Stimulated activated CD4-positive, alpha-beta T cell treated with anti-CD3 and anti-CD28 coated beads, Interleukin-1b, Interleukin-23, amount 100 ng/mL, for 48 hours (primary cell): ENCODE measurements at regions not wholly inside any gene's neighbourhood (a gene's known extent, or its start where the extent isn't known, plus 50 kb on each side); places are given as distances from the start of the nearest gene placed in this dataset.

Experiments used
- DNase-seq: peaks from one replicate; pipeline ENCODE4 v3.0.0-alpha.2; 2020

DNA sequence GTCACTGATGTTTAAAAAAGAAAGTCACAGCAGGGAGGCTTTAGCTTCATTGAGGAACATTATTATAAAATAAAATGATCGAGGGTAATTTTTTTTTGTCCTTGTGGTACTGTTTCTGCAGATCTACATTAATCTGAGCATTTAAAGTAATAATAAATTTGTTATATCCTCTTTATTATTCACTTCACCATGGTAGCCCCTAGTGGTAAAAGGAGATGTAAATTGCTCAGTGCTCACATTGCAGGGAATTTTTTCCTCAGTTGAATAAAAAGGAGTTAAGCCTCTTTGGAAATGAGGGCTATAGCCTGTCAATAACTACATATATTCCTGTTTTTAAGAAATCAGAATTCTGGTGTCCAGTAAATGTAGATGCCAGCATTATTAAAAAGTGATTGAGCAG is 99.7 kb upstream of the VPREB1 start:
- no peak for DNase-seq

- no peak for DNase-seq
Measured at GRCh38 chr22:22143448-22143847, 101.1 kb upstream of the VPREB1 start.

DNA sequence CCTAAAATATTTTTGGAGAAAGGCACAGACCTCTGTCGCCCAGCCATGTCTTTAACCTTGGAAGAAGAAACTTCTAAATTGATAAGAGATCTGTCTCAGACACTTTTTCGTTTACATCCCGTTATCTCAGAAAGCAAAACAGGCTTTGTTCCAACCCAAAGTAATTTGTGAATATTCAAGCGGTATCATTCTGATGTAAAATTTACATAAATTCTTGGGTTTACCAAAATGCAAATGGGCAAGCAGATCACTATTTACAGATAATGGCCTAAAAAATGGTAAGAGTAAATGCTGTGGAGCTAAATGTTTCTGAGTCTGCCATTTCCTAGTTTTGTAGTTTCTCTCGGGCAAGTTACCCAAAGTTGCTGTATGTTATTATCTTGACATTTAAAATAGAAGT is 101.9 kb upstream of the VPREB1 start:
- DNase-seq = no peak

DNA sequence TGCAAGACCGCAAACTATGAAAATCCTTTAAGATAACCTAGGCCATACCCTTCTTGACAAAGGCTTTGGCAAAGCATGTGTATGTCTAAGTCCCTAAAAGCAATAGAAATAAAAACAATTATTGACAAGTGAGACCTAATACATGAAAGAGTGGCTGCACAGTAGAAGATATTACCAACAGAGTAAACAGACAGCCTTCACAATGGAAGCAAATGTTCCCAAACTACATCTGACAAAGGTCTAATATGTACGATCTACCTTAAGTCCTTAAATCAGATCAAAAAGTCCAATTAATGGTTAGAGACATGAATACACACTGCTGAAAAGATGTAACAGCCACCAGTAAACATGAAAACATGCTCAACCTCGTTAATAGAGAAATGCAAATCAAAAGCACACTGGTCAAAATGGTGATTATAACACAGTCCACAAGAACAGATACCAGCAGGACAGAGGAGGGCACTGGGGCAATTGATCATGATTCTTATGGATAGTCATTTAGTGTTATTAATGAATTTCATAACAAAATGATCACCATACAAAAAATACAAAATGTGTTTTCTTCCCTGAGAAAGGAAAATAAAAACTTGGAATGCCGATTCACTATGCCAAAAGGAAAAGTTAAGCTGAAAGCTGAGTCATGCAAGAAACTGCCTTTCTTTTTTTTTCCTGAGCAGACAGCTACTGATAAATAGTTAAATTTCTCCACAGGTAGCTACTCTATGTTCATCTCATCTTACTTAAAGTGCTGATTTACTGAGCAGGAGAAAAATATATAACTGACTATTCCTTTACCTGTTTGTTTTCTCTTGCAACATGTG is 102.6 kb upstream of the VPREB1 start:
- no peak for DNase-seq

DNA sequence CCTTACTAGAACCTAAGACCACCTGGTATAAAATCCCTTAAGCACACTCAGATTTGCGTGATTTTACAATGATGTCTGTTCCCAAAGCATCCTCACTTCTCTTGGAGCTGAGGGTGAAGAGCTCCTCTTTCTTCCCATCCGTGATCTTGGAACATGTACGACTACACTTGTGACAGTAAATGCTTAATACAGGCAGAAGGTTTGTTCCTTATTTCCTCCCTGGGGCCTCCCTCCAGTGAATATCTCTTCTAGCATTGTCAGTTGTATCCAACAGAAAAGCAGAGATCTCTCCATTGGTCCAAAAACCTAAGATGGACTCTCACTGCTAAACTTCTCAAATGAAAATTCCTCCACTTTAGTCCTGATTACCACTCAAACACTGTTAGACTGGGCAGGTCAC is 103.6 kb upstream of the VPREB1 start:
- no peak for DNase-seq

DNA sequence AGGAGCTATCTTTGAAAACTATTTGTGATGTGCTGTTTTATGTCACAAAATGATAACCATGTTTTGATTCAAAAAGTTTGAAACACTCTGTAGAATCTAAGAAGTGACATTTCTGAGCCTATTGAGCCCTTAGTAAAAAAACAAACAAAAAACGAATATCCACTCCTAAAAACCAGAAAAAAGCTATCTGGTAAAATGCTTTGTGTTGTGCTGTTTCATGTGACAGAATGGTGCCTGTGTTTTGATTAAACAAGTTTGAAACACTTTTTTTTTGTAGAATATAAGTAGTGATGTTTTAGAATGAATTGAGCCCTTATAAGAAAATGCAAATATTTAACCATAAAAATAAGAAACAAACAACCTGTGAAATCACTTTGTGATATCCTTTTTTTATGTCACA is 105.2 kb upstream of the VPREB1 start:
- DNase-seq = no peak

- no peak for DNase-seq
Measured at GRCh38 chr22:22138915-22139314, 105.7 kb upstream of the VPREB1 start.

DNA sequence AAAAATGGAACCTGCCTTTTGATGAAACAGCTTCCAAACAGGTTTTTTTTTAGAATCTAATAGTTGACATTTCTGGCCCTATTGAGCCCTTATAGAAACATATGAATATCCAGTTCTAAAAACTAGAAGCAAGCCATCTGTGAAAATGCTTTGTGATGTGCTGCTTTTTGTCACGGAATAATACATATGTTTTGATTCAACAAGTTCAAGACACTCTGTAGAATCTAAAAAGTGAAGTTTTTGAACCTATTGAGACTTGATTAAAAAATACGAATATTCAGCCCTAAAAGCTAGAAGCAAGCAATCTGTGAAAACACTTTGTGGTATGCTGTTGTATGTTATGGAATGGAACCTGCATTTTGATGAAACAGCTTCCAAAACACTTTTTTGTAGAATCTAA is 106.7 kb upstream of the VPREB1 start:
- DNase-seq = no peak

GRCh38 chr22:22133910-22134309 is 110.7 kb upstream of the VPREB1 start:
- DNase-seq = no peak

GRCh38 chr22:22130953-22131608 is 113.5 kb upstream of the VPREB1 start:
- no peak for DNase-seq

GRCh38 chr22:22129387-22129786 is 115.2 kb upstream of the VPREB1 start:
- DNase-seq = no peak

DNA sequence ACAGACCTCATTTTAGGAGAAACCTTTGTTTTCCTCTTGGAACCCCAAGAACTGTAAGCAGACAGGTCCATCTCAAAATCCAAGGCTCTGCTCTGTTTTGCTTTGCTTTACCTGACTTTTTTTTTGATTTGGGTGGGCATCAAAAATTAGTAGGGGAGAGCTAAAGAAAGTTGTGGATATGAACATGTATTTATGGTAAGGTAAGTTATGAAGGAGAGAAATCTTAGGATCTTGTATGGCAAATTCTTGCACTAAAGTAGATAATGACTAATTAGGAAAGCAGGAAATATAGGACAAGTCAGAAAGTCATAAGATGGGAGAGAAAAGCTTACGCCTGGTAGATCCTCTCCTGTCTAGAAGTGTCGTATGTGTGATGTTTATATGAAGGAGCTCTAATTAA is 116.1 kb upstream of the VPREB1 start:
- DNase-seq = no peak

DNA sequence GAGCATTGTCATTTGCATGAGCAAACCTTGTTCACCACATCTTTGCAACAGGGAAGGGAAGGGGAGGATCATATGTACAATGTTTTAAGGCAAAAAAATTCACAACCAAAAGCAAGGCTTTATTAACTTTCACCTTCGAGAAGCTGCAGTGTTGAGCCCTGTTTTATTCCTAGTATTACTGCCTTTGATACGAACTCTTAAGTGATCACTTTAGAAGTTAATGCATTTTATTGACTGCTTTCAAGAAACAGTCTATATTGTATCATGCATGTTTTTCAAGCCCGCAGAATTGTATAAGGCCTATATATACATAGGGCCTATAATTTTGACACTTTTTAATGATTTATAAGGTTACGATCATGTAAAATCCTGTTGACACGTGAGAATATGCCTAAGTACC is 117.5 kb upstream of the VPREB1 start:
- DNase-seq = no peak

DNA sequence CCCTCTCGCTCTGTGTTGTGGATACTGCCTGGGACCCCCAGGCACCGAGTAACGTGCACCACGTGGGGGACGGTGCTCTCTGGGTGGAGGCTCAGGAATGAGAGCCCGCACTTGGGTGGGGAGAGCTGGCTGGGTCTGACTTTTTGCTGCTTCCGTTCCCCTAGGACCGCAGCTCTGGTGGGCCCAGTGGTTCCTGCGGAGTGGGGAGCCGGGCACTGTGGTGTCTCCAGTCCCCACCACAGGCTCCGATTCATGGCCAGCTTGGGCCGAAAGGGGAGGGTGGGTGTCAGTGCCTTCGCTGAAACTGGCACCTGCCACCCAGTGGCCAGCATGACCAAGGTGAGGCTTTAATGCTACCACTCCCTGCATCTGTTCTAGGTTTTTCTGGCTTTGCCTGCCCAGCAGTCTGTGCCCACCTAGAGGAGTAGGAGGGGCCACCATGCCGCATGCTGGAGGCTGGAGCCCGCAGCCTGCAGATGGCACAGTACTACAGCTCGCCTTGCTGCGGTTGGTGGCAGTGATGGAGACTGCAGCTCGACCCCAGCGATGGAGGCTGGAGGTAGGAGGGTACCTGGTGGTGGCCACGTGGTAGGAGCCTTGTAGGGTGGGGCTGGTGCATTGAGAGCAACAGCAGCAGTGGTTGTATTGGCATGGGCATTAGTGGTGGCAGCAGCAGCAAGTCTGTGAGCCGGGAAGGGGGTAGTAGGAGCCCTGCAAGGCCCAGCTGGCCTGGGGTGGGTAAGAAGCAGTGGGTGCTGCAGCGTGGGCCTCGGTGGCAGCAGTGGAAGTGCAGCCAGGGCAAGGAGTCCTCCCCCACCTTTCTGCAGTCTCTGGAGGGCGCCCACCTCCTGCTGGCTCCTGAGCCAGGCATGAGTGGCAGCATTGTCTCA is 118.8 kb upstream of the VPREB1 start:
- no peak for DNase-seq

GRCh38 chr22:22125028-22125578 is 119.5 kb upstream of the VPREB1 start:
- DNase-seq = no peak

DNA sequence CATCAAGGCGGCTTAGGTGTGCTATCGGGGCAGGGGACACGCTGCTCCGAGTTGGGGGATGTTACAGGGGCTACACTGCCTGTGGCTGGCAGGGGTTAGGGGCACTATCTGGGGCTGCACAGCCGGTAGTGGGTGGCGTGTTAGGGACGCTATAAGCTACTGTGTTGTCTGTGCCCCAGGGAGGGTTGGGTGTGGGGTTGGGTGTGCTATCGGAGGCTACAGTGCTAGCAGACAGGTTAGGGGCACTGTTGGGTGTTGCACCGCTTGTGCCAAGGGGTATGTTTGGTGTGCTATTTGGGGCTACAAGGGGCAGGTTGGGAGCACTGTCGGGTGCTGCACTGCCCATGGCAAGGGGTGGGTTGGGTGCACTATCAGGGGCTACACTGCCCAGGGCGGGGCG is 120.2 kb upstream of the VPREB1 start:
- DNase-seq = no peak

- no peak for DNase-seq
Measured at GRCh38 chr22:22123960-22124278, 120.7 kb upstream of the VPREB1 start.

DNA sequence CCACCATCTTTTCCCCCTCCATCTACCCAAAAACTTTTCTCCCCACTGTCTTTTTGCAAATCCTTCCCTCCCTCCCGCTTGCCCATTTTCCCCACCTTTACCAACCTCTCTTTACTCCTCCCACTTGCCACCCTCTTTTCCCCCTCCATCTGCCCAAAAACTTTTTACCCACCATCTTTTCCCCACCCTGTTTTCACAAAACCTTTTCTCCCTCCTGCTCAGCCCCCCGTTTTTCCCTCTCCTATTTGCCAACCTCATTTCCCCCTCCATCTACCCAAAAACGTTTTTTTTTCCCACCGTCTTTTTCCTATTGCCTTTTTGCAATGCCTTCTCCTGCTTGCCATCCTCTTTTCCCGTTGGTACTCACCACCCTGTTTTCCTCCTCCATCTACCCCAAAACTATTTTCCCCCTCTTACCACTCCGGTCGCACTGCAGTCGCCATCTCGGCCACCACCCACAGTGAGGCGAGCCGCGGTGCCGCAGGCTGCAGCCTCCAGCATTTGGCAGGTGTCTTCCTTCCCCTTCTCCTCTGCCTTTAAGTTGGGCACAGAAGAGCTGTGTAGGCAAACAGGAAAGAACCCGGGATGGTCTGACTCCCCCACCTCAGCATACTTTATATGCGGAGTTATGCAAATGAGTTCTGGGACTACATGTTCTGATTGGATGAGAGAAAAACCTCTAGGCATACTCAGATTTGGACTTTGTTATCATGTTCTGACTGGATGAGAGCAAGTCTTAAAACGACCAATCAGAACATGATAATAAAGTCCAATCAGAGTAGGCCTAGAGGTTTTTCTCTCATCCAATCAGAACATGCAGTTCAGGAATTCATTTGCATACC is 121.2 kb upstream of the VPREB1 start:
- DNase-seq = no peak

- DNase-seq = no peak
Measured at GRCh38 chr22:22122348-22123117, 122.1 kb upstream of the VPREB1 start.

GRCh38 chr22:22121445-22121844 is 123.1 kb upstream of the VPREB1 start:
- DNase-seq = no peak

- DNase-seq = no peak
Measured at GRCh38 chr22:22120160-22120559, 124.4 kb upstream of the VPREB1 start.

DNA sequence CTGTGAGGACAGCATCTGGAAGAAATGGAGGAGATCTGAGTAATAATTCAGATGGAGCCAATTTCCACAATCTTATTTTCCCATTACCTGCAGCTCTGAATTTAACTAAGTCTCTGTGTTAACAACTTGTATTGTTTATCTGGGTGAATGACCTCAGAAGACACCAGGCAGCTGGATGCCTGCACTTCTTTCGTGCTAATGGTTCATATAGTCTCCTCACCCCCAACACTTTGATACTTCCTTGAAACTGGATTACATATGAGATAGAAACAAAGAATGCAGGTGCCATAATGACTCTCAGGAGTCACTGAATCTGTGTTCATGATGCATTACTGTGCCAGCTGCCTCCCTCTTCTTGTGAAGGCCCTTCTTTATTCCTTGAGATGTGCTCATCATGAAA is 125.6 kb upstream of the VPREB1 start:
- DNase-seq = no peak
